NB4 (cell line): ENCODE measurements at regions not wholly inside any gene's neighbourhood (a gene's known extent, or its start where the extent isn't known, plus 50 kb on each side); places are given as distances from the start of the nearest gene placed in this dataset.

Source experiments
- DNase-seq: peaks from one replicate; pipeline ENCODE4 v3.0.0; 2010; ENCODE audit warnings: low read depth
- H3K4me3 ChIP-seq: one replicate; pipeline ENCODE4 v1.5.1; 2011; ENCODE audit warnings: mild to moderate bottlenecking, low read depth, low read length, moderate library complexity
- MAX ChIP-seq: IDR thresholded peaks from 2 replicates; pipeline ENCODE4 v1.6.1; 2011; ENCODE audit warnings: low read depth, low read length
- MYC ChIP-seq: IDR thresholded peaks from 2 replicates; pipeline ENCODE4 v1.6.1; 2011; ENCODE audit warnings: low read depth, low read length
- POLR2A ChIP-seq: IDR thresholded peaks from 2 replicates; pipeline ENCODE4 v1.6.1; 2011; ENCODE audit warnings: mild to moderate bottlenecking; ENCODE audit not compliant: insufficient read length; ENCODE audit errors: extremely low read depth
- TF ChIP-seq, protein P1 (sequence below): IDR thresholded peaks from one replicate; pipeline ENCODE4 v1.5.1; 2012; ENCODE audit warnings: low read depth, low read length

DNA sequence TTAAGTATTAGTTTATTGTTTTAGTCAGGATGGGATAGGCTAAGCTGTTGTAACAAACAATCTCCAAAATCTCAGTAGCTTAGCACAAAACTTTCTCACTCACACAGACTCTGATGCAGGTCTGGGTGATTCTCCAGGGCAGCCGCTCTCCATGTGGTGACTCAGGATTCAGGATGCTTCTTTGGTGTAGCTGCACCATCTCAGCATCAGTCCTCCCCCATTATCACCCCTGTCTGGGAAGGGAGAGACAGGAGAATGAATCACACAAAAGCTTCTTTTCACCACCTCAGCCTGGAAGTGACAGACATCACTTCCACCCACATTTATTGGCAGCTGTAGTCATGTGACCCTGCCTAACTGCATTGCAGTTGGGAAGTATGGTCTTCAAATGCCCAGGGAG, 142.3 kb downstream of the DICER1 start:
- no peak overlapping the region for H3K4me3 ChIP-seq
- DNase-seq, result no peak
- TF ChIP-seq, protein P1, sequence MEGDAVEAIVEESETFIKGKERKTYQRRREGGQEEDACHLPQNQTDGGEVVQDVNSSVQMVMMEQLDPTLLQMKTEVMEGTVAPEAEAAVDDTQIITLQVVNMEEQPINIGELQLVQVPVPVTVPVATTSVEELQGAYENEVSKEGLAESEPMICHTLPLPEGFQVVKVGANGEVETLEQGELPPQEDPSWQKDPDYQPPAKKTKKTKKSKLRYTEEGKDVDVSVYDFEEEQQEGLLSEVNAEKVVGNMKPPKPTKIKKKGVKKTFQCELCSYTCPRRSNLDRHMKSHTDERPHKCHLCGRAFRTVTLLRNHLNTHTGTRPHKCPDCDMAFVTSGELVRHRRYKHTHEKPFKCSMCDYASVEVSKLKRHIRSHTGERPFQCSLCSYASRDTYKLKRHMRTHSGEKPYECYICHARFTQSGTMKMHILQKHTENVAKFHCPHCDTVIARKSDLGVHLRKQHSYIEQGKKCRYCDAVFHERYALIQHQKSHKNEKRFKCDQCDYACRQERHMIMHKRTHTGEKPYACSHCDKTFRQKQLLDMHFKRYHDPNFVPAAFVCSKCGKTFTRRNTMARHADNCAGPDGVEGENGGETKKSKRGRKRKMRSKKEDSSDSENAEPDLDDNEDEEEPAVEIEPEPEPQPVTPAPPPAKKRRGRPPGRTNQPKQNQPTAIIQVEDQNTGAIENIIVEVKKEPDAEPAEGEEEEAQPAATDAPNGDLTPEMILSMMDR, result no peak
- TF ChIP-seq MYC (no peak), MAX (no peak), POLR2A (no peak)

GRCh38 chr14:95014036-95014435, 143.3 kb downstream of the DICER1 start:
- no peak for DNase-seq
- no peak overlapping the region for H3K4me3 ChIP-seq
- TF ChIP-seq POLR2A (no peak), MAX (no peak), MYC (no peak)
- TF ChIP-seq, protein P1, result no peak

- DNase-seq, result no peak
- TF ChIP-seq MYC (no peak), POLR2A (no peak), MAX (no peak)
- H3K4me3 ChIP-seq, result no peak overlapping the region
These were observed 145.8 kb downstream of the DICER1 start for GRCh38 chr14:95011445-95012006.

DNA sequence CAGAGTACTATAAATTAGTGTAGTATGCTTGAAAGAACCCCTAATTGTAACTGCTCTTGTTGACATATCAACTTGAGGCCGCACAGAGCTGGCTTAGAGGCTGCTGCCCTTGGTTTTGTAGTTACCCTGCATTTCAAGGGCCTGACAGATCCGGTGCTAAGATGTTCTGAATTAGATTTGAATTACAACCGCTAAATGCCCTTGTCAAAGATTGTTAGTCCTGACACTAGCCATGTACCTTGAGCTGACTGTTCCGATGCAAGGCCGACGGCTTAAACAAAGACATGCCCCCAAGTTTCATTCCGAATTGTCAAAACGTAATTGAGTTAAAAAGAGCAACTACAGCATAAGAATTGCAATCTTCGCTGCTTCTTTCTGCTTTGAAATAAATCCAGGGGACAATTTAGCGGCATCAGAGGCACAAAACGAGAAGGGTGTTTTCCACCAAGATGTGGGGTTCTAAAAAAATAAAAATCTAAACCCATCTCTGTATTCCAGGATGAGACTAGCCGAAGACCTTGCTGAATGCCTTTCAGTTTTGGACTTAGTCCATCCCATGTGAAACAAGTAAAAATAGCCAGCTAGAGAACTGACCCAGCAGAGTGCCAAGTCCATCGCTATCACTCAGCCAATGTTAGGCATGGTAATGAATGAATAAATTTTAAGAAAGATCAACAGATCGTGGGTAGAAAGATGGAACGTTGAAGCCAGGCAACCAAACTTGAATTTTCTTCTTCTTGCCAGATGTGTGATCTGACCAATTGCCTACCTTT, 148.7 kb downstream of the DICER1 start:
- TF ChIP-seq MAX, result no peak
- no peak for TF ChIP-seq POLR2A
- no peak for TF ChIP-seq MYC
- TF ChIP-seq, protein P1, result no peak
- H3K4me3 ChIP-seq, result no peak overlapping the region
- DNase-seq, result no peak

DNA sequence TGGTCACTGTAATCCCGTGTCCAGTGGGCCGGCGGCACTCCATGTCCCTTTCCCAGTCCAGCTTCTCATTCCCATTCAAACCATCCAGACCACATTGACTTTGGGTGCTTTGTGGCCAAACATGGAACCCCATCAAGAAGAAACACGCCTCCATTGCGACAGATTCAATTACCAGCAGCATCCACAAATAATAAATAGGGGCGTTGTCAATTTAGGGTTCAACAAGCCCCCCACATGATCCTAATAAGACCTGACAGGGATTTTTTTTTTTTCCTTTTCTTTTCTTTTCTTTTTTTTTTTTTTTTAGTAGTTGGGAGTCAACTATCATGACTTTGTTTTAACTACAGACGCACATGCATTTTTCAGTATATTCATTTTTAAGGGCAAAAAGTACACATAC, 149.4 kb downstream of the DICER1 start:
- TF ChIP-seq POLR2A, result no peak
- no peak for TF ChIP-seq MAX
- H3K4me3 ChIP-seq, result no peak overlapping the region
- DNase-seq, result no peak

- no peak for DNase-seq
- TF ChIP-seq POLR2A (no peak), MAX (no peak), MYC (no peak)
- TF ChIP-seq, protein P1, result no peak
- no peak overlapping the region for H3K4me3 ChIP-seq
These were observed 150.8 kb downstream of the DICER1 start for GRCh38 chr14:95006479-95006878.

DNA sequence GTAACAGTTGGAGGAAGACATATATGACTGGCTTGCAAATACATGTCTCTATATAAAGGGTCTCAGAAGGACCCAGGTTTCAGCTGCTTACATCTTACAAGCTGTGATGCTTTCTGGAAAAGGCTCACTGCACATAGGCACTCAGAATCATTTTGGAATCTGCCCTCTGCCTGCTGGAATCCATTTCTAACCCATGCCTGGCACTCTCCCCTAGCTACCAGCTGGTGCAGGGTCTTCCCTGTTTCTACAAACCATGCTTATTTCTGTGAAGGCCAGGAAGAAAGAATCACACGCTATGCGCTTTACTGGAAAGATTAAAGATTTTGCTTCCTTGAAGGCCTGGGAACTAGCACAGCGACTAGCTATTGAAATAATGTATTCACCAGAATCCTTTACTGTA, 151.3 kb downstream of the DICER1 start:
- no peak for DNase-seq
- no peak overlapping the region for H3K4me3 ChIP-seq
- TF ChIP-seq, protein P1, result no peak
- no peak for TF ChIP-seq POLR2A
- TF ChIP-seq MYC, result no peak
- TF ChIP-seq MAX, result no peak
